ACHN (cell line): ENCODE measurements at regions not wholly inside any gene's neighbourhood (a gene's known extent, or its start where the extent isn't known, plus 50 kb on each side); places are given as distances from the start of the nearest gene placed in this dataset.
"Not testable (repeated sequence)": the region's sequence is repeated elsewhere in the genome, so short reads cannot be mapped to it uniquely, and the experiment has no call there.

Source experiments
- DNase-seq: peaks from one replicate; pipeline ENCODE4 v3.0.0-alpha.2; 2015
- in situ Hi-C: cut with HindIII; loops from 2 replicates; pipeline ENCODE4 v1.10.0; 2017; ENCODE audit warnings: low sequenced_read_pairs, low pct_ligation_motif_present, low pct_unique_long_range_greater_than_20kb

DNA sequence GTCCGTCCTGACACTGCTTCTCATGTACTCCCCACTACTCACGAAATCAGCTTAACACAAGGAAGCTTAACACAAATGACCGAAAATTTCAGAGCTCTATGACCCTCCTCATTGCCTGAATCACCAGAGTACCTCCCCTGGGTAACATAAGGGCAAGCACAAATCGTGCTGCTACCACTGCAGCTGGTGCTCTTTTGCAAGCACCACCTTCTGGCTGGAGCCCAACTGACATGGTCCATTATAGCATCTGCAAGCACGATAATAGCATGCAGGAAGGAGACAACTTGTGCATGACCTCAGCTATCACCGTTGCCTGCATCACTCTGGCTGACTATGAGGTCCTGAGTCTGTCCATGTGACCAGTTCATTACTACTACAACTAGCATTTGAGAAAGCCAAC lies 308.0 kb downstream of the TEX13C start:
- in situ Hi-C loops, result no loop called here
- no peak for DNase-seq

- in situ Hi-C loops, result no loop called here
- no peak for DNase-seq
Observed at GRCh38 chrX:125628435-125628834, 308.8 kb downstream of the TEX13C start.

DNA sequence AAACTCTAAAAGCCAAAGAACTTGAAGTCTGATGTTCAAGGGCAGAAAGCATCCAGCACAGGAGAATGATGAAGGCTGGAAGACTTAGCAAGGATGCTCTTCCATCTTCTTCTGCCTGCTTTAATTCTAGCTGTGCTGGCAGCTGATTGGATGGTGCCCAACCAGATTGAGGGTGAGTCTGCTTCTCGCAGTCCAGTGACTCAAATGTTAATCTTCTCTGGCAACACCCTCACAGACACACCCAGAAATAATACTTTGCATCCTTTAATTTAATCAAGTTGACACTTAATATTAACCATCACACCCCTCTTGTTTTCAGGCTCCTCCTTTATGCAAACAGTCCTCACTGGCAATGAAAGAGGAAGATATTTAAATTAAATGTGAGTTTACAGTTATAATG lies 321.7 kb downstream of the TEX13C start:
- in situ Hi-C loops, result no loop called here
- no peak for DNase-seq

DNA sequence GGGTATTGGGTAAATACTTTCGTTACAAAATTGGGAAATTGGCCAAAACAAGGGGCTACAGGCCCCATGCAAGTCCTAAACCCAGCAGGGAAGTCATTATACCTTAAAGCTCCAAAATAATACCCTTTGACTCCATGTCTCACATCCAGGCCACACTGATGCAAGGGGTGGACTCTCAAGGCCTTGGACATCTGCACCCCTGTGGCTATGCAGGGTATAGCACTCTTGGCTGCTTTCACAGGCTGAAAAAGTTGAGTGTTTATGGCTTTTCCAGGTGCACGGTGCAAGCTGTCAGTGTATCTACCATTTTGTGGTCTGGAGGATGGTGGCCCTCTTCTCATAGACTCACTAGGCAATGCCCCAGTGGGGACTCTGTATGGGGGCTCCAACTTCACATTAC lies 326.5 kb downstream of the TEX13C start:
- in situ Hi-C loops, result no loop called here
- DNase-seq, result peak; percentile 7

DNA sequence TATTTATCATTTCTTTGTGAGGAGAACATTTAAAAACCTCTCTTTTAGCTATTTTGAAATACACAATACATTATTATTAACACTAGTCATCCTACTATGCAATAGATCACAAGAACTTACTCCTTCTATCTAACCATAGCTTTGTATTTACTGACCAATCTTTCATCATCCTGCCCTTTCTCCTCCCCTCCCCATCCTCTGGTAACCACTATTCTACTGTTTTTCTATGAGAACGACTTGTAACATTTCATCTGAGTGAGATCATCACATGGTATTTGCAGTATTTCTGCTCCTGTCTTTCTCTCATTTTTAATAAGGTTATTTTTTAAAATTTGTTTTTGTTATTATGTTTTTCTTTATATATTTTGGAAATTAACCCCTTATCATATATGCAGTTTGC lies 331.8 kb downstream of the TEX13C start:
- in situ Hi-C loops, result no loop called here
- DNase-seq, result peak; percentile 10

DNA sequence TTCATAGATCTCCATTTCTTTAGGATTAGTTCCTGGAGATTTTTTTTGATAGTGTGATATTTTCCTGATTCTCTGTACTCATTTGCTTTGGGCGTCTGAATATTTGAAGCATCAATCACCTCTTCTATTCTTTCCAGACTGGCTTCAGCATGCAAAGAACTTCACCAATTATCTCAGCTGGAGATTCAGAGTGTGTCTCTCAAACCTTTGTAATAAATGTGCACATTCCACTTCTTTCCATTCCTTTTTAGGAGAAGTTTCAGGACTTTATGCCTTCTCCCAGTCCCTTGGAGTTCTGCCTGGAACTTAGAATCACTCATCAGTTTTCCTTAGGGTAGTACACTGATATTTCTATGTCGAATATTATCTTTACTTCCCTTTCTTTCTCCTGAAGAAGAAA lies 334.8 kb downstream of the TEX13C start:
- in situ Hi-C loops, result no loop called here
- DNase-seq, result no peak

GRCh38 chrX:125673758-125674157 lies 354.1 kb downstream of the TEX13C start:
- DNase-seq, result no peak
- in situ Hi-C loops, result no loop called here

DNA sequence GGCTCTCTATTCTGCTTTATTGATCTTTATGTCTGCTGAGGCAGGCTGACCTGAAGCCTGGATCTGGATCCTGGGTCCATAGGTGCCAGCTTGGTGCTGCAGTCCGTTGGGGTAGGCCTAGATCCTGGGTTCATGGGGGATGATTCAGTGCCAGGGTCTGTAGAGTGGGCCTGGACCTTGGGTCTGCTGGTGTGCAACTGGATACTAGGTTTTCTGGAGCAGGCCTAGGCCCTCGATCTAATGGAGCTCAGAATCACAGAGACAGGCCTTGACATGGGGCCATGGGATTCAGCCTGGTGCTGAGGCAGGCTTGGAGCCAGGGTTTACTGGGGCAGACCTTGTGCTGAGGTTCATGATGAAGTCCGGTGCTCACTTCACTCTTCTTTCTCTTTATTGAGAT lies 358.6 kb downstream of the TEX13C start:
- DNase-seq, result no peak
- in situ Hi-C loops, result no loop called here

DNA sequence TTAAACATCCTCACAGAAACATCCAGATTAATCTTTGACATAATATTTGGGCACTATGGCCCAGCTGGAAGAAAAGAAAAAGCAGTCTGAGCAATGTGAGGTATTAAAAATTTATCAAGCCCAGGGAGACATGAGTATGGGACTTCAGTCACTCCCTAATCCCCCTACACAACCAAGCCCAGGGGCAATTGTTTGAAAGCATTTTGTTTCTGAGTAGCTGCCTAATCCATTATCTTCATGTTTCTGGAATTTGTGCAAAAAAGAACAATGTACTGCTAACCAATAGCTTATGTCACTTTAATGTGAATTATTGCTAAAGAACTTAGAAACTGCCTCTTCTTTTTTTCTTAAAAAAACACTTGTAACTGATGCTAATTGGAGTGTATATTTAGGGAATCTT lies 360.7 kb downstream of the TEX13C start:
- no peak for DNase-seq
- in situ Hi-C loops, result no loop called here

DNA sequence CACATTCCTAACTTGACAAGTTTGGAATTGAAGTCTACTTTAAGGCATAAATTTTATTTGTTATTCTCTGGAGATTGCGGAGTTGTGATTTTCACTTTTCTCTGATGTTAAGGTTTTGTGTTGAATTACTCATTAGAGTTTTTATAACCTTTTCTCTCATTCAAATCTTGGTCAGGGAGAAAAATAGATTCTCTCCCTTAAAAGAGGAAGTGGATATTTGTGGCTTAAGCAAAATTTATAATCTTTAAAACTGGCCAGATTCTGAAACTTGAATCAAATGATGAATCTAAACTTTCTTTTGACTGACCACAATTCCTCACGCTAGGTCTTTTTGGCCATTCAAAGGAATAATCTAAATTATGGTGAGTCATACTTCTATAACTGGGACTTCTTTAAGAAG lies 361.4 kb downstream of the TEX13C start:
- DNase-seq, result no peak

DNA sequence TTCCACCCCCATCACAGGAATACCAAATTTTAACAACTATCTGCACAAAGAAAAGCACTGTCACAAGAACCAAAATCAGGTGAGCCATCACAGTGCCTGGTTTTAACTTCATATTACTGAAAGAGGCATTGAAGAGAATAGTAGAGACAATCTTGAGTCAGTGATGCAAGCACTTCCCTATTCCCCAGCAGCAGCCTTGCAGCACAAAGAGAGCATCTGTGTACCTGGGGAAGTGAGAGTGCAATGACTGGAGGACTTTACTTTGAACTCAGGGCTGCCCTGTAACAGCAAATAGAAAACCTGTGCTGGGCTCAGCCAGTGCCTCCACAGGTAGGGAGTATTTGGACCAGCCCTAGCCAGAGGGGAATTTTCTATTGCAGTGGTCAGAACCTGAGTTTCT lies 361.8 kb downstream of the TEX13C start:
- in situ Hi-C loops, result no loop called here
- no peak for DNase-seq

More for the DNA sequence above, 361.4 kb downstream of the TEX13C start:
- in situ Hi-C loops, result no loop called here

DNA sequence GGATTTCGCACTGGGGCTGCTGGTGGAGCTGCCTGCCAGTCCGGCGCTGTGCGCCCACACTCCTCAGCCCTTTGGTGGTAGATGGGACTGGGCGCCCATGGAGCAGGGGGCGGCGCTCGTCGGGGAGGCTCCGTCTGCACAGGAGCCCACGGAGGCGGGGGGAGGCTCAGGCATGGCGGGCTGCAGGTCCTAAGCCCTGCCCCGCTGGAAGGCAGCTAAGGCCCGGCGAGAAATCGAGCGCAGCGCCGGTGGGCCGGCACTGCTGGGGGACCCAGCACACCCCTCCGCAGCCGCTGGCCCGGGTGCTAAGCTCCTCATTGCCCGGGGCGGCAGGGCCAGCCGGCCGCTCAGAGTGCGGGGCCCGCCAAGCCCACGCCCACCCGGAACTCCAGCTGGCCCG lies 370.9 kb downstream of the TEX13C start:
- DNase-seq, in situ Hi-C loops: not testable (repeated sequence)

GRCh38 chrX:125694171-125694570 lies 374.5 kb downstream of the TEX13C start:
- in situ Hi-C loops, result no loop called here
- DNase-seq, result no peak

GRCh38 chrX:125709074-125709473 lies 389.4 kb downstream of the TEX13C start:
- in situ Hi-C loops, result no loop called here
- DNase-seq, result no peak

DNA sequence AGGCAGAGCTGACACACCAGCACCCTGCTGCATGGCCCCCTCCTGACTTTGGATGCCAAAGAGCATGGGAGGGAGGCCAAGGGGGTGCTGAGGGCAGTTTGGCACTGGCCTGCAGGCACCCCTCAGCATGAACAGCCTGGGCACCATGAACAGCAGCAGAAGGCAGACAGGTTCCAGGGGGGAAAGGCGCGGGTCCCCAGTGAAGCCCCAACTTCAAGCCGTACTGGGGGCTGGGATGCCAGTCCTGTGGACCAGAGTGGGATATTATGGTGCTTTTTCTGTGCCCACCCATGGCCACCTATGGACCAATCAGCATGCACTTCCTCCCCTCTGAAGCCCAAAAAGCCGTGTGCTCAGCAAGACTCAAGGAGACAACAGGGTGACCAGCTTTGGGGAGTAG lies 389.9 kb downstream of the TEX13C start:
- in situ Hi-C loops, result no loop called here
- no peak for DNase-seq

GRCh38 chrX:125710403-125711062 lies 390.9 kb downstream of the TEX13C start:
- in situ Hi-C loops, result no loop called here
- DNase-seq, result no peak

DNA sequence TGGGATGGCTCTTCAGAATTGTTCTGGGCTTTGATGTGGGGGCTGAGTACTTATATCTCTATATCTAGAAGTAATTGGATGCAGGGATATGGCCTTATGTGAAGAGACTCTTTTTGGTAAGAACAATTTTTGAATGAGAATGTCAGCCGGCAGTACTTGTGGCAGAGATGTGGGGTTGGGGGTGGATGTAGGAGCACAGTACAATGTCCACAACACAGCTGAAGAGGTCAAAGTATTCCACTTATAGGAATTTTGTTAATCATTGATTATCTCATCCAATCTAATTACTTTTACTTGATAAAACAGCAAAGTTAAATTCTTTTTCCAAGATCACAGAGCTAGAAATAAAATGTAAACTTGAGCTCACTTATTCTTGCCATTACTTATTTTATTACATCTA lies 391.4 kb downstream of the TEX13C start:
- no peak for DNase-seq
- in situ Hi-C loops, result no loop called here

GRCh38 chrX:125713633-125714032 lies 394.0 kb downstream of the TEX13C start:
- in situ Hi-C loops, result no loop called here
- DNase-seq, result no peak

DNA sequence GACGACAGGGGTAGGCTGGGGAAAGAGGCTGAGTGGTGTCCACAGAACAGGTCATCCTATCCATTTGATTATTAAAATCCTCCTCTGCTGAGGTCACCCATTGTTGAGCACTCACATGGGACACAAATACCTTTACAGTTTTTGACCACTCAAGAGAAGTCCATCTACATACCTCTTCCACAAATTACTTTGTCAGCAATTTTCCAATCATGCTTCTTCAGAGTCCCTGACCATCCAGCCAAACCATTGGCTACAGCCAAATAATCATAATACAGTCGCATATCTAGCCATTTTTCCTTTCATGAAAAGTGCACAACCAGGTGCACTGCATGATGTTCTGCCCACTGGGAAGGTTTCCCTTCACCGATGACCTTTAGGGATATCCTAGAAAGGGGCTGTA lies 407.4 kb downstream of the TEX13C start:
- in situ Hi-C loops, result no loop called here

DNA sequence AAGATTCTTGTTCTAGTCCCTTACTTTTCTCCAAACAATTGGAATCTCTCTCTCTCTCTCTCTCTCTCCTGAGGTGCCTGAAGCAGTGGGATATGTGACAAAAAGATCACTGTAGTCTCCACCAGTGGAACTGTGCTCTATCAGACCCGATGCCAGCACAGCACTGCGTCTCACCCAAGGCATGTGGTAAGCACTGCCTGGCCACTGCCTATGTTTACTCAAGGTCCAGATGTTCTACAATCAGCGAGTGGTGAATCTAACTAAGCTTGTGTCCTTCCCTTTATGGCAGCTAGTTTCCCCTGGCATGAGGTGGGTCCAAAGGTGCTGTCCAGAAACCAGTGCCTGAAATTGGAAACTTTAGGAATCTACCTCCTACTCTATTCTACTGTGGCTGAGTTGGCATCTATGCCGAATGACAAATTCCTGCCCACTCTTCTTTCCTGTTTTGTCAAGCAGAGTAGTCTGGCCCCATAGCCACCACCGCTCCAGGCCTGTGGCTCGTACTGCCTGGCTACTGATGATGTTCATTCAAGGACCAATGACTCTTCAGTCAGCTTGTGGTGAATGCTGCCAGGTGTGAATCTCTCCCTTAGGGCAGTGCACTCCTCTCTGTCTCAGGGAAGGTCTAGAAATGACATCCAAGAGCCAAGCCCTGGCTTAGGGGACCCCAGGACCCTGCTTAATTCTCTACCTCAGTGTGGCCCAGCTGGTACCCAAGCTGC lies 416.5 kb downstream of the TEX13C start:
- in situ Hi-C loops, result no loop called here
- DNase-seq, result no peak

More for the DNA sequence above, 407.4 kb downstream of the TEX13C start:
- no peak for DNase-seq
